ENCODE measurements at regions not wholly inside any gene's neighbourhood (a gene's known extent, or its start where the extent isn't known, plus 50 kb on each side); places are given as distances from the start of the nearest gene placed in this dataset.
"Not testable (repeated sequence)": the region's sequence is repeated elsewhere in the genome, so short reads cannot be mapped to it uniquely, and the experiment has no call there.

DNA sequence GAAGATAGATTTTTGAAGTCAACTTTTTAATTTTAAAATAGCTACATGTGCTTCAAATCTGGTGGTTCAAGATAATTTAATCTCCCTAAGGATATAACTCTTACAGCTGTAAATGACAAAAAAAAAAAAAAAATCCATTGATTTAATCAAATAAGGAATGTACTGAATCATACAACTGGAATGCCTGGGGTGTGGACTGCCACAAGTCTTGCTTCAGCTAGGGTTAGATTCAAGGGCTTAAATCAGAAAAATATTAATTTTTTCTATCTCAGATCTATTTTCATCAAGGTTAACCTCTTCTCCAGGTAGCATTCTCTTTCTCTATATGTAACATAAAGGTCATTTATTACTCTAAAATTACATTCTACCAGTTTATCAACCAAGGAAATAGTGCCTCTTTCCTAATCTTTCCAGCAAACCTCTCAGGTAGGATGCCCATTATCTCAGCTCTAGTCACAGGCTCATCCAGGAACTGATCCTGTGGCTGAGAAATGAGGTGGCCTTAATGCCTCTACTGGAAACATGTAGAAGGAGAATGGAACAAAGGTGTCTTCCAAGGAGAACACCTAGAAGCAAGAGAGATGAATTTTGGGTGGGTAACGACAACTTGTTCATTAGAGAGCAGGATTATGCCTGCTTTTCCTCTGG, 466.9 kb downstream of the CBLN4 start:
- H3K27ac ChIP-seq: no peak overlapping the region
- no peaks in the 10 kb centered on the region for H3K9me3 ChIP-seq (replicated peaks in 1 of 11)
- H3K4me2 ChIP-seq: no peak overlapping the region
- H3K4me1 ChIP-seq: no peaks in the 10 kb centered on the region
- H3K36me3 ChIP-seq: no peaks in the 10 kb centered on the region
- no peak overlapping the region for H3K9ac ChIP-seq
- H3K4me3 ChIP-seq: no peak overlapping the region
- no peaks in the 10 kb centered on the region for H3K27me3 ChIP-seq
- H4K20me1 ChIP-seq: no peaks in the 10 kb centered on the region
- TF ChIP-seq Cebpa-rat (IDR thresholded peaks at IDR 0.05): no peak

DNA sequence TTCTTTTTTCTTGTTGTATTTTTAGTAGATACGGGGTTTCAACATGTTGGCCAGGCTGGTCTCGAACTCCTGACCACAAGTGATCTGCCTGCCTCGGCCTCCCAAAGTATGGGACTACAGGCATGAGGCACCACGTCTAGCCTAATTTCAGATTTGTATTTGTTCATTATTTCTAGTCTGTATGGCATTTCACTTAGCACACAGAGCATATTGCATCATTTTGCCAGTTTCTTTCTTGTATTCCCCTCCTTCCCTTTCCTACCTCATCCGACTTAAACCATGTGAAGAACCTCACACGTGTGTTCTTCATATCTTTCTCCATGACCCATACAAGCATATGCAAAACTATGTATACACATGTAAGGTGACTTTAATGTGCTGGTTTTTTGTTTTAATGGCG, 470.0 kb downstream of the CBLN4 start:
- Histone ChIP-seq H4K20me1 (no peaks in the 10 kb centered on the region), H3K27me3 (no peaks in the 10 kb centered on the region), H3K27ac (no peak overlapping the region), H3K9me3 (replicated peaks in 1 of 11) (no peaks in the 10 kb centered on the region), H3K9ac (no peak overlapping the region), H3K36me3 (no peaks in the 10 kb centered on the region), H3K4me3 (no peak overlapping the region), H3K4me2 (no peak overlapping the region), H3K4me1 (no peaks in the 10 kb centered on the region)
- TF ChIP-seq Cebpa-rat (IDR thresholded peaks at IDR 0.05): no peak

DNA sequence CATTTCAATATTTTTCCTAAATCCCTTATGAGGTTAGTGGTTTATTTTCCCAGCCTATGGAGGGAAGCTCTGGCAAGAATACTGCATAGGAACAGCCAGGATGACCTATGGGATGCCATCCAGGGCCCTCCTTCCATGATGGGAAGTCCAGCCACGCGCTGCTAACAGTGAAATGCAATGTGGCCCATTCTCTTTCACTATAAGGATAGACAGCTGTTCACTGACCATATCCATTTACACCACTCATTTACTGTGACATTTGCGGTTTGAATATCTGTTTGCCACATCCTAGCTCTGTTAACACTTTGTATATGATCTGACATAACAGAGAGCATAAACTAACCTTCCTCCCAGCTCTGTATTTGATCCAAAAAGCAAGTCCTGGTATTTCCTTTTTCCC, 471.7 kb downstream of the CBLN4 start:
- H3K9me3 ChIP-seq (replicated peaks in 1 of 11): no peaks in the 10 kb centered on the region
- no peak overlapping the region for H3K4me2 ChIP-seq
- no peaks in the 10 kb centered on the region for H3K4me1 ChIP-seq
- TF ChIP-seq Cebpa-rat (IDR thresholded peaks at IDR 0.05): no peak
- H4K20me1 ChIP-seq: no peaks in the 10 kb centered on the region
- H3K27ac ChIP-seq: no peak overlapping the region
- H3K9ac ChIP-seq: no peak overlapping the region
- no peak overlapping the region for H3K4me3 ChIP-seq
- H3K27me3 ChIP-seq: no peaks in the 10 kb centered on the region
- H3K36me3 ChIP-seq: no peaks in the 10 kb centered on the region

DNA sequence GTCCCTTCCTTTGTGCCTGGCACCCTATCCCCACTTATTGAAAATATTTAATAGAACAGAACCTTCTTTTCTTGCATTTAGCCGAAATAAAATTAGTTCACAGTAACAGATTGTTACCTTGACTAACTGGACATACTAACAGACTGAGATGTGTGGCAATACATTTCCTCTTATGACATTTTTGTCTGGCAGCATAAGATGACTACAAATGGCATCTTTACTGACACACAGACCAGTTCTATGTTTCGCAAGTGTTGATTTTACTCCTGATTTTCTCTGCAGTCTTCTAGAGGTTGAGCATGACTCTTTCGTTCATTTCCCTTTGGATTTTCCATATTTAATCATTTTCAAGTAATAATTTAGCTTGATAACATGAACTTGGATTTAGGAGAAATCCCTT, 474.6 kb downstream of the CBLN4 start:
- H3K27ac ChIP-seq: no peak overlapping the region
- peaks cover 0 to 7% (median 0%) of the 10 kb centered on the region in 11 experiments; a peak in 3 of 22 replicates for H3K9me3 ChIP-seq (replicated peaks in 1 of 11)
- H3K4me1 ChIP-seq: no peaks in the 10 kb centered on the region
- H4K20me1 ChIP-seq: no peaks in the 10 kb centered on the region
- H3K9ac ChIP-seq: no peak overlapping the region
- no peak overlapping the region for H3K4me2 ChIP-seq
- H3K27me3 ChIP-seq: no peaks in the 10 kb centered on the region
- no peak for TF ChIP-seq Cebpa-rat (IDR thresholded peaks at IDR 0.05)
- H3K4me3 ChIP-seq: no peak overlapping the region
- no peaks in the 10 kb centered on the region for H3K36me3 ChIP-seq

DNA sequence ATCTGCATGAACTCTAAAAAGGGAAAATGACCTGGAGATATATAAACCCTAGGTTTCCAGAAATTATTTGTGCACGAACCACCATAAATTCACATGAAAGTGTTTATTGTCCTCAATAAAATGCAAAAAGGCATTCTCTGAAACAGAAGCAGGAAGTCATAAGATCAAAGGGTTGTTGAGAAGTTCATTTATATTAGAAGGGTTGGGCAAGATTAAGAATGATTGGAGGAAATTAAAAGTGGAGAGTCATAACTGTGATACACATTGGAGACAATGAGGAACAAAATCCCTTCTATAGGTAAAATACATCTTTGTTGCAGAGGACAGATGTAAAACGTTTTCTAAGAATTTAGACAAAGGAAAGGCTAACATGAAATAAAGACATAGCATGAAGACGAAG, 476.8 kb downstream of the CBLN4 start:
- no peak for TF ChIP-seq Cebpa-rat (IDR thresholded peaks at IDR 0.05)
- no peaks in the 10 kb centered on the region for H3K4me1 ChIP-seq
- H3K9me3 ChIP-seq (replicated peaks in 1 of 11): peaks cover 0 to 7% (median 0%) of the 10 kb centered on the region in 11 experiments; a peak in 3 of 22 replicates
- H3K4me2 ChIP-seq: no peak overlapping the region
- no peak overlapping the region for H3K4me3 ChIP-seq
- no peak overlapping the region for H3K27ac ChIP-seq
- H3K9ac ChIP-seq: no peak overlapping the region
- no peaks in the 10 kb centered on the region for H3K27me3 ChIP-seq
- H3K36me3 ChIP-seq: no peaks in the 10 kb centered on the region
- H4K20me1 ChIP-seq: no peaks in the 10 kb centered on the region

DNA sequence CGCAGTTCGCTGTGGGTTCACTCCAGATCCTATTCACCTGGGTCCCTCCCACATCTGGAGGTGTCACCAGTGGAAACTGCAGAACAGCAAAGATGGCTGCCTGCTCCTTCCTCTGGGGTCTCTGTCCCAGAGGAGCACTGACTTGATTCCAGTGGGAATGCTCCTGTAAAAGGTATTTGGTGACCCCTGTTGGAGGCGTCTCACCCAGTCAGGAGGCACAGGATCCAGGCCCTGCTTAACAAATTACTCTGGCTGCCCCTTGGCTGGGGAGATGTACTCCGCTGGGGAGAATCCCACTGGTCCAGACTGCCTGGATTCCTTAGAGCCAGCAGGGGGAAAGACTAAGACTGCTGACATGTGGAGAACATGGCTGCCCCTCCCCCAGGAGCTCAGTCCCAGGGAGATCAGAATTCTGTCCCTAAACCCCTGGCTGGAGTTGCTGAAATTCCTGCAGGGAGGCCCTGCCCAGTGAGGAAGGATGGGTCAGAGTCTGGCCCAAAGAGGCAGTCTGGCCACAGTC, 483.0 kb downstream of the CBLN4 start:
- Histone ChIP-seq H4K20me1 (no peaks in the 10 kb centered on the region), H3K27ac (no peak overlapping the region), H3K36me3 (no peaks in the 10 kb centered on the region), H3K4me2 (no peak overlapping the region), H3K9ac (no peak overlapping the region), H3K4me3 (no peak overlapping the region), H3K4me1 (no peaks in the 10 kb centered on the region), H3K27me3 (no peaks in the 10 kb centered on the region), H3K9me3 (replicated peaks in 1 of 11) (peaks cover 0 to 7% (median 0%) of the 10 kb centered on the region in 11 experiments; a peak in 4 of 22 replicates)
- TF ChIP-seq Cebpa-rat (IDR thresholded peaks at IDR 0.05): no peak

DNA sequence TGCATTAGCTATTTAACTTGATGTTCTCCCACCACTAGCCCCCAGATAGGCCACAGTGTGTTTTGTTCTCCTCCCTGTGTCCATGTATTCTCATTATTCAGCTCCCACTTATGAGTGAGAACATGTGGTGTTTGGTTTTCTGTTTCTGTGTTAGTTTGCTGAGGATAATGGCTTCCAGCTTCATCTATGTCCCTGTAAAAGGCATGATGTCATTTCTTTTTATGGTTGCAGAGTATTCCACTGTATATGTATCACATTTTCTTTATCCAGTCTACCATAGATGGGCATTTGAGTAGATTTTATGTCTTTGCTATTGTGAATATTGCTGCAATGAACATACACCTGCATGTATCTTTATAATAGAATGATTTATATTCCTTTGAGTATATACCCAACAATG, 487.7 kb downstream of the CBLN4 start:
- H3K36me3 ChIP-seq; H3K4me2 ChIP-seq; H3K27me3 ChIP-seq; H3K9me3 ChIP-seq (replicated peaks in 1 of 11); H4K20me1 ChIP-seq; H3K27ac ChIP-seq; H3K9ac ChIP-seq; H3K4me3 ChIP-seq; H3K4me1 ChIP-seq: not testable (repeated sequence)

DNA sequence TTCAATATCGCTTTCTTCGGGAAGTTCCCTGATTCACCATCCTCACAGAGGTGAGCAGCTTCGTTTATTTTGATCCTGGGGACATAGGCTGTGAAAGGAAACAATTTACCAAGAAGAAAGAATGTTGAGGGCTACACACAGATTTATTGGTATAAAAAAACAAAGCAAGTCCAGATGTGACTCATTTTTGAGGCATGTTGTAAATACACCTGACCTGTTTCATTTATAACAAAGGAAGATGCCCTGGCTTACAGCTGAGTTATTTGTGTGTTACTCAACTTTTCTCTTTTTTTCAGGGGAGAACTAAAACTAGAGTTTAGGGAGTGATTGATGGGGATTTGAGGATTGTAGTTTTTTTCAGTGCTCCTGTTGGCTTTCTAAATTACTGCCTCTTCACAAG, 489.5 kb downstream of the CBLN4 start:
- H4K20me1 ChIP-seq: no peaks in the 10 kb centered on the region
- H3K36me3 ChIP-seq: no peaks in the 10 kb centered on the region
- H3K4me2 ChIP-seq: no peak overlapping the region
- H3K4me1 ChIP-seq: 0 out of 20 replicates have a peak, but pooled peaks cover 0 to 4% (median 0%) of the 10 kb centered on the region in 10 experiments
- no peak overlapping the region for H3K27ac ChIP-seq
- no peaks in the 10 kb centered on the region for H3K27me3 ChIP-seq
- H3K9me3 ChIP-seq (replicated peaks in 1 of 11): no peaks in the 10 kb centered on the region
- no peak for TF ChIP-seq Cebpa-rat (IDR thresholded peaks at IDR 0.05)
- no peak overlapping the region for H3K9ac ChIP-seq
- H3K4me3 ChIP-seq: no peak overlapping the region

DNA sequence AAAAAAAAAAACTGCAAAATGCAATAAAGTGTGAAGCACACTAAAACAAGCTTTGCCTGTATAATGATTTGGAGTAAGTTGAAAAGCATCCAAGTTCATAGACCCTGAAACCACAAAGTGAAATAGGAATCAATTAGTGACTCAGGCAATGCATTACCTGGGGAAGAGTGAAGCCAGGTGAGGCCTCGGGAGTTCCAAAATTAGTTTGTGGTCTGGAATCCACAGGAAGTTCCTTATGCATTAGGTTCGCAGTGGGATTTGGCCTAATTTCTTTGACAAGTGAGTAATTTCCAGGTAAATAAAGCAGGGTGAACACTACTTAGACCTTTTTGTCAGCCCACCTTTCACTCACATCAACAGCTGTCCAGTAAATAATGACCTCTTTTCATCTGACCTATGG, 490.8 kb downstream of the CBLN4 start:
- H3K4me2 ChIP-seq: no peak overlapping the region
- H3K27ac ChIP-seq: no peak overlapping the region
- H3K9me3 ChIP-seq (replicated peaks in 1 of 11): no peaks in the 10 kb centered on the region
- H3K4me1 ChIP-seq: 0 out of 20 replicates have a peak, but pooled peaks cover 0 to 4% (median 0%) of the 10 kb centered on the region in 10 experiments
- H3K36me3 ChIP-seq: no peaks in the 10 kb centered on the region
- no peak overlapping the region for H3K9ac ChIP-seq
- no peaks in the 10 kb centered on the region for H4K20me1 ChIP-seq
- H3K27me3 ChIP-seq: no peaks in the 10 kb centered on the region
- no peak overlapping the region for H3K4me3 ChIP-seq
- no peak for TF ChIP-seq Cebpa-rat (IDR thresholded peaks at IDR 0.05)

DNA sequence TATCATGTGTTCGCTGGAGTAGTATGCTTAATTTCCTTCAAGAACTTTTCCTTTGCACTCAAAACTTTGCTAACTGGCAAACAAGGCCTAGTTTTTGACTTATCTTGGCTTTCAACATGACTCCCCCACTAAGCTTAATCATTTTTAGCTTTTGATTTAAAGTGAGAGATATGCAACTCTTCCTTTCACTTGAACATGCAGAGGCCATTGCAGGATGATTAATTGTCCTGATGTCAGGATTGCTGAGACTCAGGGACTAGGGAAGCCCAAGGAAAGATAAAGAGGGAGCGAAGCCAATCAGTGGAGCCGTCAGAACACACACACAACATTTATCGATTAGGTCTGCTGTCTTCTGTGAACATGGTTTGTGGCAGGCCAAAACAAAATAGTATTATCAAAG, 491.4 kb downstream of the CBLN4 start:
- no peak overlapping the region for H3K27ac ChIP-seq
- no peaks in the 10 kb centered on the region for H3K36me3 ChIP-seq
- H3K9ac ChIP-seq: no peak overlapping the region
- no peak for TF ChIP-seq Cebpa-rat (IDR thresholded peaks at IDR 0.05)
- H3K27me3 ChIP-seq: no peaks in the 10 kb centered on the region
- no peak overlapping the region for H3K4me3 ChIP-seq
- no peak overlapping the region for H3K4me2 ChIP-seq
- H4K20me1 ChIP-seq: no peaks in the 10 kb centered on the region
- H3K4me1 ChIP-seq: 0 out of 20 replicates have a peak, but pooled peaks cover 0 to 4% (median 0%) of the 10 kb centered on the region in 10 experiments
- no peaks in the 10 kb centered on the region for H3K9me3 ChIP-seq (replicated peaks in 1 of 11)

Data from BLaER1 treated with 17β-estradiol and CSF1 and Interleukin-3, amounts not matched to agents 10 nM and 100 nM (cell line).